ENCODE measurements at regions not wholly inside any gene's neighbourhood (a gene's known extent, or its start where the extent isn't known, plus 50 kb on each side); places are given as distances from the start of the nearest gene placed in this dataset.
"Not testable (repeated sequence)": the region's sequence is repeated elsewhere in the genome, so short reads cannot be mapped to it uniquely, and the experiment has no call there.

GRCh38 chr15:91652610-91653207 is 200.8 kb upstream of the SLCO3A1 start:
- no peaks in the 10 kb centered on the region for H3K9me3 ChIP-seq (ENCODE audit: low read depth)
- no peak for TF ChIP-seq CTCF (IDR thresholded peaks at IDR 0.05; ENCODE audit: low read depth, low read length)
- no peak overlapping the region for H3K27ac ChIP-seq
- H3K4me1 ChIP-seq (ENCODE audit: low read depth) = no peaks in the 10 kb centered on the region
- DNase-seq (ENCODE audit: low read depth in 1 of 2, low spot score in 1 of 2) = no peak
- no peaks in the 10 kb centered on the region for H3K27me3 ChIP-seq
- H3K36me3 ChIP-seq = no peaks in the 10 kb centered on the region
- no peak overlapping the region for H3K4me3 ChIP-seq

GRCh38 chr15:91655563-91656290 is 197.8 kb upstream of the SLCO3A1 start:
- H3K27me3 ChIP-seq = not testable (repeated sequence)

GRCh38 chr15:91660174-91660649 is 193.3 kb upstream of the SLCO3A1 start:
- H3K9me3 ChIP-seq (ENCODE audit: low read depth) = no peaks in the 10 kb centered on the region
- H3K27me3 ChIP-seq = peaks cover 7% of the 10 kb centered on the region
- H3K27ac ChIP-seq = no peak overlapping the region
- no peaks in the 10 kb centered on the region for H3K36me3 ChIP-seq
- no peak overlapping the region for H3K4me3 ChIP-seq
- no peaks in the 10 kb centered on the region for H3K4me1 ChIP-seq (ENCODE audit: low read depth)
- TF ChIP-seq CTCF (IDR thresholded peaks at IDR 0.05; ENCODE audit: low read depth, low read length) = no peak
- DNase-seq (ENCODE audit: low read depth in 1 of 2, low spot score in 1 of 2) = no peak

More at GRCh38 chr15:91655563-91656290, 197.8 kb upstream of the SLCO3A1 start:
- not testable (repeated sequence) for H3K27ac ChIP-seq; DNase-seq (ENCODE audit: low read depth in 1 of 2, low spot score in 1 of 2); H3K9me3 ChIP-seq (ENCODE audit: low read depth); H3K4me1 ChIP-seq (ENCODE audit: low read depth); H3K4me3 ChIP-seq; H3K36me3 ChIP-seq

- no peak for TF ChIP-seq CTCF (IDR thresholded peaks at IDR 0.05; ENCODE audit: low read depth, low read length)
- H3K4me3 ChIP-seq = no peak overlapping the region
- no peak for DNase-seq (ENCODE audit: low read depth in 1 of 2, low spot score in 1 of 2)
- no peaks in the 10 kb centered on the region for H3K36me3 ChIP-seq
- no peaks in the 10 kb centered on the region for H3K27me3 ChIP-seq
- no peaks in the 10 kb centered on the region for H3K9me3 ChIP-seq (ENCODE audit: low read depth)
- no peak overlapping the region for H3K27ac ChIP-seq
- no peaks in the 10 kb centered on the region for H3K4me1 ChIP-seq (ENCODE audit: low read depth)
Measured at GRCh38 chr15:91664224-91664836, 189.2 kb upstream of the SLCO3A1 start.

GRCh38 chr15:91665212-91665611 is 188.3 kb upstream of the SLCO3A1 start:
- H3K4me1 ChIP-seq (ENCODE audit: low read depth) = no peaks in the 10 kb centered on the region
- H3K27me3 ChIP-seq = no peaks in the 10 kb centered on the region
- no peak for DNase-seq (ENCODE audit: low read depth in 1 of 2, low spot score in 1 of 2)
- H3K27ac ChIP-seq = no peak overlapping the region
- H3K9me3 ChIP-seq (ENCODE audit: low read depth) = no peaks in the 10 kb centered on the region
- no peak overlapping the region for H3K4me3 ChIP-seq
- TF ChIP-seq CTCF (IDR thresholded peaks at IDR 0.05; ENCODE audit: low read depth, low read length) = no peak
- no peaks in the 10 kb centered on the region for H3K36me3 ChIP-seq

GRCh38 chr15:91668370-91668769 is 185.1 kb upstream of the SLCO3A1 start:
- Histone ChIP-seq H3K27me3 (no peaks in the 10 kb centered on the region), H3K36me3 (no peaks in the 10 kb centered on the region), H3K4me3 (no peak overlapping the region), H3K4me1 (ENCODE audit: low read depth) (no peaks in the 10 kb centered on the region), H3K27ac (no peak overlapping the region), H3K9me3 (ENCODE audit: low read depth) (no peaks in the 10 kb centered on the region)
- DNase-seq (ENCODE audit: low read depth in 1 of 2, low spot score in 1 of 2) = no peak
- TF ChIP-seq CTCF (IDR thresholded peaks at IDR 0.05; ENCODE audit: low read depth, low read length) = no peak

All from cardiac muscle cell (in vitro differentiated cells and primary cell).